MM.1S (cell line): ENCODE measurements at regions not wholly inside any gene's neighbourhood (a gene's known extent, or its start where the extent isn't known, plus 50 kb on each side); places are given as distances from the start of the nearest gene placed in this dataset.

Experiments used
- DNase-seq: peaks from one replicate; pipeline ENCODE4 v3.0.0-alpha.2; 2015
- H2AFZ ChIP-seq: fragments of 300-600 bp; sonication (generic); 2 replicates; pipeline ENCODE4 v1.6.0; 2016; ENCODE audit warnings: antibody characterized with exemption, low read length
- H3F3A ChIP-seq: fragments of 300-600 bp; sonication (generic); 2 replicates; pipeline ENCODE4 v1.6.1; 2016; ENCODE audit warnings: mild to moderate bottlenecking, antibody characterized with exemption, low read length, moderate library complexity, mixed read lengths; ENCODE audit not compliant: insufficient read depth
- H3K27ac ChIP-seq: fragments of 300-600 bp; sonication (generic); 2 replicates; pipeline ENCODE4 v1.5.1; 2016; ENCODE audit warnings: mild to moderate bottlenecking, low read length
- H3K27me3 ChIP-seq: fragments of 300-600 bp; sonication (generic); replicated peaks from 2 replicates; pipeline ENCODE4 v1.6.0; 2016; ENCODE audit warnings: low read length; ENCODE audit not compliant: insufficient read depth
- H3K36me3 ChIP-seq: fragments of 300-600 bp; sonication (generic); replicated peaks from 2 replicates; pipeline ENCODE4 v1.6.1; 2016; ENCODE audit warnings: mild to moderate bottlenecking, low read length, mixed read lengths; ENCODE audit not compliant: insufficient read depth
- H3K4me1 ChIP-seq: fragments of 300-600 bp; sonication (generic); 2 replicates; pipeline ENCODE4 v1.6.1; 2016; ENCODE audit warnings: low read length, mixed read lengths
- H3K4me2 ChIP-seq: fragments of 300-600 bp; sonication (generic); 2 replicates; pipeline ENCODE4 v1.6.0; 2016; ENCODE audit warnings: low read depth, low read length
- H3K4me3 ChIP-seq: fragments of 300-600 bp; sonication (generic); 2 replicates; pipeline ENCODE4 v1.5.1; 2016; ENCODE audit warnings: low read length, mixed read lengths
- H3K79me2 ChIP-seq: fragments of 300-600 bp; sonication (generic); 2 replicates; pipeline ENCODE4 v1.6.1; 2016; ENCODE audit warnings: mixed run types, low read length, mixed read lengths
- H3K9ac ChIP-seq: fragments of 300-600 bp; sonication (generic); 2 replicates; pipeline ENCODE4 v1.6.1; 2016; ENCODE audit warnings: low read length, mixed read lengths
- H3K9me2 ChIP-seq: fragments of 300-600 bp; sonication (generic); replicated peaks from 2 replicates; pipeline ENCODE4 v1.6.1; 2016; ENCODE audit warnings: mild to moderate bottlenecking, low read length, mixed read lengths; ENCODE audit not compliant: insufficient read depth
- H3K9me3 ChIP-seq: fragments of 300-600 bp; sonication (generic); replicated peaks from 2 replicates; pipeline ENCODE4 v1.6.1; 2016; ENCODE audit warnings: mild to moderate bottlenecking, low read length, mixed read lengths; ENCODE audit not compliant: insufficient read depth
- H4K20me1 ChIP-seq: fragments of 300-600 bp; sonication (generic); 2 replicates; pipeline ENCODE4 v1.6.1; 2016; ENCODE audit warnings: mild to moderate bottlenecking, low read length, moderate library complexity, mixed read lengths; ENCODE audit not compliant: insufficient read depth
- EZH2 ChIP-seq: fragments of 300-600 bp; sonication (generic); optimal IDR thresholded peaks from 2 replicates; pipeline ENCODE3; 2017; ENCODE audit warnings: low read depth, mild to moderate bottlenecking, antibody characterized with exemption, low read length, mixed read lengths
- EZH2phosphoT487 ChIP-seq: fragments of 300-600 bp; sonication (generic); IDR thresholded peaks from 2 replicates; pipeline ENCODE4 v1.6.1; 2018; ENCODE audit warnings: antibody characterized with exemption, low read length
- TF ChIP-seq, protein P1 (sequence below): fragments of 300-600 bp; sonication (generic); IDR thresholded peaks from 2 replicates; pipeline ENCODE4 v1.5.1; 2016; ENCODE audit warnings: antibody characterized with exemption, low read length, mixed read lengths

DNA sequence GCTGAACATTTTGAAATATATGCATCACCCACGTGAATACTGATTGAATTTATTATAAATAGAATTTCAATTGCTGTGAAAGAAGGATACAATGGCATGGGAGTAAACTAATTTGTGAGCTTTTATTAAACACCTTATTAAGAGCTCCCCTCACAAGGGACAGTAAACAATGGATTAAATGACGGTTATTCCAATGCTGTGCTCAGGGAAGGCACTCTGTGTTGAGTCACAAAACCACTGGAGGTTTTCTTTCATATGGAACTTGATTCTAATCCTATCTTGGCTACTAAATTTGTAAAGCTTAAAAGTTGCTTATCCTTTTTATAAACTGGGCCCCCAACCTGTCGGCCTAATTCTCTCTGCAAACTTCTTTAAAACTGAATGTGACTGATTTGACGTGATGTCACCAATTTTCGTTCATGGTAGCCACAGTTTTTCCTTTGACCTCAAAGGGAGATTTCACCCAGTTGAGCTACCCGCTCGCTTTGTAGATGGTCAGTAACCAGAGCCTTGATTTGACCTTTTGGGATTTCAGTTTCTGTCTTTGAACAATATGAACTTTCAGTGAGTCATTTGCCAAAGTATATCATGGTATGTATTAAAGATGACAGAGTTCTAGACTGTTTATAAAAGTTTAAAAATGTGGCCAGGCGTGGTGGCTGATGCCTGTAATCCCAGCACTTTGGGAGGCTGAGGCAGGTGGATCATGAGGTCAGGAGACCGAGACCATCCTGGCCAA lies 61.3 kb upstream of the PIK3R1 start:
- no peaks in the 10 kb centered on the region for H3K4me1 ChIP-seq
- DNase-seq = no peak
- no peaks in the 10 kb centered on the region for H3K27me3 ChIP-seq
- H3K4me2 ChIP-seq = no peak overlapping the region
- H3K9ac ChIP-seq = no peak overlapping the region
- H3K4me3 ChIP-seq = no peak overlapping the region
- TF ChIP-seq EZH2 = no peak
- TF ChIP-seq, protein P1, sequence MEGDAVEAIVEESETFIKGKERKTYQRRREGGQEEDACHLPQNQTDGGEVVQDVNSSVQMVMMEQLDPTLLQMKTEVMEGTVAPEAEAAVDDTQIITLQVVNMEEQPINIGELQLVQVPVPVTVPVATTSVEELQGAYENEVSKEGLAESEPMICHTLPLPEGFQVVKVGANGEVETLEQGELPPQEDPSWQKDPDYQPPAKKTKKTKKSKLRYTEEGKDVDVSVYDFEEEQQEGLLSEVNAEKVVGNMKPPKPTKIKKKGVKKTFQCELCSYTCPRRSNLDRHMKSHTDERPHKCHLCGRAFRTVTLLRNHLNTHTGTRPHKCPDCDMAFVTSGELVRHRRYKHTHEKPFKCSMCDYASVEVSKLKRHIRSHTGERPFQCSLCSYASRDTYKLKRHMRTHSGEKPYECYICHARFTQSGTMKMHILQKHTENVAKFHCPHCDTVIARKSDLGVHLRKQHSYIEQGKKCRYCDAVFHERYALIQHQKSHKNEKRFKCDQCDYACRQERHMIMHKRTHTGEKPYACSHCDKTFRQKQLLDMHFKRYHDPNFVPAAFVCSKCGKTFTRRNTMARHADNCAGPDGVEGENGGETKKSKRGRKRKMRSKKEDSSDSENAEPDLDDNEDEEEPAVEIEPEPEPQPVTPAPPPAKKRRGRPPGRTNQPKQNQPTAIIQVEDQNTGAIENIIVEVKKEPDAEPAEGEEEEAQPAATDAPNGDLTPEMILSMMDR = no peak
- H4K20me1 ChIP-seq = no peaks in the 10 kb centered on the region
- no peaks in the 10 kb centered on the region for H3K36me3 ChIP-seq
- H3K27ac ChIP-seq = no peak overlapping the region
- no peak overlapping the region for H2AFZ ChIP-seq
- no peaks in the 10 kb centered on the region for H3F3A ChIP-seq
- H3K9me3 ChIP-seq = no peaks in the 10 kb centered on the region
- H3K79me2 ChIP-seq = no peaks in the 10 kb centered on the region
- no peaks in the 10 kb centered on the region for H3K9me2 ChIP-seq

DNA sequence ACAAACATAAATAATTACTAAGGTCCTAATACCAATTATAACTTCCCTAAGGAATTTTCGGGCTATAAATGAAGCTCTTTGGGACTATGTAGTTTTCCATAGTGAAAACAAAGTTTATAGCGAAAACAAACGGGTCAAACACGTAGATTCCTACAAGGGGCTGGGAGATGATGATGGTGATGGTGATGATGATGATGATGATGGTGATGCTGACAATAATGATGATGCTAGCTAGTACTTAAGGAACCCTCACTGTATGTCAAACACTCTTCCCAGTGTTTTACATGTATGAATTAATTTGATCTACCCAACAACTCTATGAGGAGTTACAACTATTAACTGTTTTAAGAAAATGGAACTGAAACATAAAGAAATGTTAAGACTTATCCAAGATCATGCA lies 63.7 kb upstream of the PIK3R1 start:
- Histone ChIP-seq H4K20me1 (no peaks in the 10 kb centered on the region), H3F3A (no peaks in the 10 kb centered on the region), H3K9me3 (no peaks in the 10 kb centered on the region), H3K27me3 (no peaks in the 10 kb centered on the region), H3K9me2 (no peaks in the 10 kb centered on the region), H3K27ac (no peak overlapping the region), H3K79me2 (no peaks in the 10 kb centered on the region), H3K4me1 (no peaks in the 10 kb centered on the region), H3K9ac (no peak overlapping the region), H2AFZ (no peak overlapping the region), H3K4me3 (no peak overlapping the region), H3K4me2 (no peak overlapping the region), H3K36me3 (no peaks in the 10 kb centered on the region)
- no peak for DNase-seq
- TF ChIP-seq, protein P1 = no peak
- TF ChIP-seq EZH2phosphoT487 (no peak), EZH2 (no peak)

DNA sequence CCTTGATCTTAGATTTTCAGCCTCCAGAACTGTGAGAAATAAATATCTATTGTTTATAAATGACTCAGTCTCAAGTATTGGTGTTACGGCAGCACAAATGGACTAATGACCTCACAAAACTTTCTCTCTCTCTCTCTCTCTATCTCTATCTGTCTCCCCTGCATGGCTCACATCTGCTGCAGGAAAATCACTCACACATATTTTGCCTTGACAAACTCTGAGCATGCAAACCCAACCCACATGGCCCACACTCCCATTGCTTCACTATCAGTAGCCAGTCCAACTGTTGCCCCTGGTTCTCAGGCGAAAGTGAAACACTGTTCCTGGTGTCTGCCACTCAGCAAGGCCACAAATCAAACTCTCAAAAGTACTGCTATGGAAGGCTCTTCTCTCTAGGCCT lies 66.4 kb upstream of the PIK3R1 start:
- no peak overlapping the region for H3K27ac ChIP-seq
- no peak overlapping the region for H3K9ac ChIP-seq
- H3K36me3 ChIP-seq = no peaks in the 10 kb centered on the region
- H3K79me2 ChIP-seq = no peaks in the 10 kb centered on the region
- no peaks in the 10 kb centered on the region for H3F3A ChIP-seq
- H3K9me2 ChIP-seq = no peaks in the 10 kb centered on the region
- TF ChIP-seq EZH2phosphoT487 (no peak), EZH2 (no peak)
- TF ChIP-seq, protein P1 = no peak
- H2AFZ ChIP-seq = no peak overlapping the region
- H3K4me1 ChIP-seq = no peaks in the 10 kb centered on the region
- H3K27me3 ChIP-seq = no peaks in the 10 kb centered on the region
- peak; percentile 22 for DNase-seq
- no peaks in the 10 kb centered on the region for H3K9me3 ChIP-seq
- no peak overlapping the region for H3K4me3 ChIP-seq
- H4K20me1 ChIP-seq = no peaks in the 10 kb centered on the region
- no peak overlapping the region for H3K4me2 ChIP-seq
